PC-3 (cell line): ENCODE measurements at regions not wholly inside any gene's neighbourhood (a gene's known extent, or its start where the extent isn't known, plus 50 kb on each side); places are given as distances from the start of the nearest gene placed in this dataset.

Experiments
- ATAC-seq: fragments of 200-7000 bp; cut with Tn5 transposase; 2 replicates; pipeline ENCODE4 v1.9.1; 2020; ENCODE audit warnings: mild to moderate bottlenecking, moderate library complexity
- BruUV-seq: library from RNA; stranded (reverse); fragments of 400-500 nt; replicated peaks from 2 replicates; lab custom pipeline; 2021; lab: Mats Ljungman, UMichigan
- CTCF ChIA-PET: fragments of 300-600 bp; sonication (Branson Sonifier 250); formaldehyde crosslinking; loops from one replicate; lab custom pipeline; 2022; ENCODE audit warnings: antibody characterized with exemption; lab: Charles Lee
- POLR2A ChIA-PET: fragments of 300-600 bp; sonication (Branson Sonifier 250); formaldehyde crosslinking; loops from one replicate; lab custom pipeline; 2022; ENCODE audit warnings: antibody characterized with exemption; ENCODE audit not compliant: unreplicated experiment; lab: Charles Lee
- DNase-seq: peaks from one replicate; pipeline ENCODE4 v3.0.0-alpha.2; 2015
- H2AFZ ChIP-seq: fragments of 300-600 bp; sonication (generic); 2 replicates; pipeline ENCODE4 v1.6.0; 2016; ENCODE audit warnings: antibody characterized with exemption, low read length
- H3F3A ChIP-seq: fragments of 300-600 bp; sonication (generic); one replicate; pipeline ENCODE4 v1.6.0; 2017; ENCODE audit warnings: antibody characterized with exemption, low read length, control low read depth, mild to moderate bottlenecking; ENCODE audit not compliant: unreplicated experiment
- H3K27ac ChIP-seq: fragments of 300-600 bp; sonication (generic); 2 replicates; pipeline ENCODE4 v1.5.1; 2016; ENCODE audit warnings: mild to moderate bottlenecking, low read length
- H3K27me3 ChIP-seq: fragments of 300-600 bp; sonication (generic); 2 replicates; pipeline ENCODE4 v1.6.1; 2016; ENCODE audit warnings: low read length, mixed read lengths
- H3K36me3 ChIP-seq: fragments of 300-600 bp; sonication (generic); 2 replicates; pipeline ENCODE4 v1.6.1; 2016; ENCODE audit warnings: low read depth, mixed run types, low read length, mixed read lengths
- H3K4me1 ChIP-seq: fragments of 300-600 bp; sonication (generic); 2 replicates; pipeline ENCODE4 v1.5.1; 2016; ENCODE audit warnings: low read length; ENCODE audit not compliant: insufficient read depth
- H3K4me2 ChIP-seq: fragments of 300-600 bp; sonication (generic); 2 replicates; pipeline ENCODE4 v1.6.0; 2016; ENCODE audit warnings: low read length
- H3K4me3 ChIP-seq: fragments of 300-600 bp; sonication (generic); 2 replicates; pipeline ENCODE4 v1.5.1; 2016; ENCODE audit warnings: mild to moderate bottlenecking, low read length, mixed read lengths
- H3K79me2 ChIP-seq: fragments of 300-600 bp; sonication (generic); 2 replicates; pipeline ENCODE4 v1.6.1; 2017; ENCODE audit warnings: low read length, mixed read lengths
- H3K9ac ChIP-seq: fragments of 300-600 bp; sonication (generic); 2 replicates; pipeline ENCODE4 v1.6.0; 2016; ENCODE audit warnings: mild to moderate bottlenecking, low read length
- H3K9me2 ChIP-seq: fragments of 300-600 bp; sonication (generic); replicated peaks from 2 replicates; pipeline ENCODE4 v1.6.1; 2016; ENCODE audit warnings: mixed run types, low read length, mixed read lengths
- H3K9me3 ChIP-seq: fragments of 300-600 bp; sonication (generic); 2 replicates; pipeline ENCODE4 v1.6.1; 2016; ENCODE audit warnings: low read length, mixed read lengths
- H4K20me1 ChIP-seq: fragments of 300-600 bp; sonication (generic); 2 replicates; pipeline ENCODE4 v1.6.1; 2016; ENCODE audit warnings: low read length, mixed read lengths
- EZH2 ChIP-seq: fragments of 300-600 bp; sonication (generic); IDR thresholded peaks from one replicate; pipeline ENCODE4 v1.6.1; 2017; ENCODE audit warnings: antibody characterized with exemption, mild to moderate bottlenecking, low read length; ENCODE audit not compliant: unreplicated experiment
- EZH2phosphoT487 ChIP-seq: fragments of 300-600 bp; sonication (generic); IDR thresholded peaks from 2 replicates; pipeline ENCODE4 v1.6.1; 2018; ENCODE audit warnings: mild to moderate bottlenecking, antibody characterized with exemption, low read length, borderline replicate concordance
- intact Hi-C: fragments of 100-400 bp; cut with micrococcal nuclease; formaldehyde crosslinking; loops from 2 replicates; pipeline ENCODE4 v1.9.0; 2023
- TF ChIP-seq, protein P1 (sequence below): fragments of 300-600 bp; sonication (generic); conservative IDR thresholded peaks from 2 replicates; pipeline ENCODE4 v1.5.1; 2017; ENCODE audit warnings: antibody characterized with exemption, low read depth, mild to moderate bottlenecking, low read length

DNA sequence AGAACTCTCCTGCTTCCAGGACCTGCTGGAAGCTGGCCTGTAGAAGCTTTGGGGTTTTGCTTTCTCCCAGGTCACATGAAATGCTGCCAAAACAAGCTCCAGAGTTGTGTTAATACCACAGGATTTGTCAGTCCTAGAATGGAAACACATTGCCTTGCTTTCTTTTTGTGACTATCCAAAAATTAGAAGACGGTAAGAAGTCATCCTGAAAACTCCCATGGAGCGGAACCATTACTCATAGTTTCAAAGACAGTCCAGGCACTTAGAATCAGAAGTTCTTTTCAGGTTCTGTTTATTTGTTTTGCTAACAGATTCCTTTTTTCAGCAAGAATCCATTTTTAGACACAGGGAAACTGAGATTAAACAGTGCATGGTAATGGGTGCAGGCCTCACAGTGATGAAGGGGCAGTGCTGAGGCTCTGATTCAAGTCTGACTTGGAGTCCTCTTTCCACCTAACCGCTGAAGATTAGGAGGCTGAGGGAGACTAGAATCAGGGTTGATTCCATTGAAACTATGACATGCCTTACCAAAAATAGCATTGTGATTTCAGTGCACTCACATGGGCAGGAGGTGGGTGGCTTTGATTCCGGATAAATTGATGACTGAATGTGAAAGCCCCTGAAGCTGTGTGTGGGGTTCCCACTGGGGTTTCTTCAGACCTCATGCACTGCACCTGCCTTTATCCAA is 72.2 kb upstream of the NAA20 start:
- H3K79me2 ChIP-seq: no peaks in the 10 kb centered on the region
- H3K4me1 ChIP-seq: peaks cover 8% of the 10 kb centered on the region
- H3K27ac ChIP-seq: no peak overlapping the region
- H3K4me2 ChIP-seq: no peak overlapping the region
- DNase-seq (no peak), ATAC-seq (no peak)
- intact Hi-C loops: no loop called here
- TF ChIP-seq, protein P1, sequence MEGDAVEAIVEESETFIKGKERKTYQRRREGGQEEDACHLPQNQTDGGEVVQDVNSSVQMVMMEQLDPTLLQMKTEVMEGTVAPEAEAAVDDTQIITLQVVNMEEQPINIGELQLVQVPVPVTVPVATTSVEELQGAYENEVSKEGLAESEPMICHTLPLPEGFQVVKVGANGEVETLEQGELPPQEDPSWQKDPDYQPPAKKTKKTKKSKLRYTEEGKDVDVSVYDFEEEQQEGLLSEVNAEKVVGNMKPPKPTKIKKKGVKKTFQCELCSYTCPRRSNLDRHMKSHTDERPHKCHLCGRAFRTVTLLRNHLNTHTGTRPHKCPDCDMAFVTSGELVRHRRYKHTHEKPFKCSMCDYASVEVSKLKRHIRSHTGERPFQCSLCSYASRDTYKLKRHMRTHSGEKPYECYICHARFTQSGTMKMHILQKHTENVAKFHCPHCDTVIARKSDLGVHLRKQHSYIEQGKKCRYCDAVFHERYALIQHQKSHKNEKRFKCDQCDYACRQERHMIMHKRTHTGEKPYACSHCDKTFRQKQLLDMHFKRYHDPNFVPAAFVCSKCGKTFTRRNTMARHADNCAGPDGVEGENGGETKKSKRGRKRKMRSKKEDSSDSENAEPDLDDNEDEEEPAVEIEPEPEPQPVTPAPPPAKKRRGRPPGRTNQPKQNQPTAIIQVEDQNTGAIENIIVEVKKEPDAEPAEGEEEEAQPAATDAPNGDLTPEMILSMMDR: no peak
- no peak for TF ChIP-seq EZH2phosphoT487
- no peak for TF ChIP-seq EZH2
- POLR2A ChIA-PET: no interaction called here
- H3K9ac ChIP-seq: no peak overlapping the region
- H3K4me3 ChIP-seq: no peak overlapping the region
- no peak overlapping the region for H2AFZ ChIP-seq
- H3K9me3 ChIP-seq: no peaks in the 10 kb centered on the region
- H3F3A ChIP-seq: no peaks in the 10 kb centered on the region
- no peaks in the 10 kb centered on the region for H4K20me1 ChIP-seq
- 0 out of 2 replicates have a peak, but pooled peaks cover 3% of the 10 kb centered on the region for H3K36me3 ChIP-seq
- H3K9me2 ChIP-seq: no peaks in the 10 kb centered on the region
- no TSS peak for BruUV-seq
- H3K27me3 ChIP-seq: no peaks in the 10 kb centered on the region
- CTCF ChIA-PET: no interaction called here

DNA sequence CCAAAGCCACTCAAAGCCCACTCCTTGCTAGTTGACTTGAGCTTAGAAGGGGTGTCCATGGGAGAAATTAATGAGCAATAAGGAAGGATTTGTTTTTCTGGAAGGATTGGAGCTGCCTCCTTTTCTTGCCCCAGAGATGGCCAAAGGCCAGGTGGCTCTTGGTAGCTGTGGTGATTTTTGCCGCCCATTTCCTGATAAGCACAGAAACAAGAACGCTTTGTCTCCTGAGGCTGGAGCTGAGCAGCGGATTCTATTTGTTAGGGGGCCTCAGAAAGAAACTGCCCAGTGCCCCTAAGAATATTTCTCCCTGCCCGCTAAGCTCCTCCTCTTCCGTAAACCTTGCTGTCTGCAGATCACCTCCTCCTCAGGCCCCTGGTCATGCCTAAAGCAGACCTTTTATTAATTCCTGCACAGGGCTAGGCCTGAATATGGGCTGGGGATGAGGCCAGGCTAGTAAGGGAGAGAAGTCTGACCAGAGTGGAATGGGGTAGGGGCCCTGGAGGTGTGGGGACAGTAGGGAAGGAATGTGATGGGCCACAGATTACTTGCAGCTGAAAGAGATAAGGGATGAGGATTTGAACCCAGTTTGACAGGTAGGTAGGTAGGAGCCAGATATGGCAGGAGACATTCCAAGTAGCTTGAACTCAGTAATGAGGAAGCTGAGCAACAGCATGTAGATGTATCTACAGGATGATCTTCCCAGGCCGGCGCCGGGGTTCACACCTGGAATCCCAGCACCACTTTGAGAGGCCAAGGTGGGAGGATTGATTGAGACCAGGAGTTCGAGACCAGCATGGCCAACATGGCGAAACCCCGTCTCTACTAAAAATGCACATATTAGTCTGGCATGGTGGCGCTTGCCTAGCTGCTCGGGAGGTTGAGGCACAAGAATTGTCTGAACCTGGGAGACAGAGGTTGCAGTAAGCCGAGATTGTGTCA is 71.2 kb upstream of the NAA20 start:
- CTCF ChIA-PET: no interaction called here
- H4K20me1 ChIP-seq: no peaks in the 10 kb centered on the region
- H3K4me1 ChIP-seq: peaks cover 8% of the 10 kb centered on the region
- H3K27ac ChIP-seq: no peak overlapping the region
- no peaks in the 10 kb centered on the region for H3K79me2 ChIP-seq
- no peak overlapping the region for H2AFZ ChIP-seq
- POLR2A ChIA-PET: no interaction called here
- no peaks in the 10 kb centered on the region for H3K9me3 ChIP-seq
- BruUV-seq: no TSS peak
- H3K4me3 ChIP-seq: no peak overlapping the region
- no peaks in the 10 kb centered on the region for H3F3A ChIP-seq
- H3K27me3 ChIP-seq: no peaks in the 10 kb centered on the region
- H3K4me2 ChIP-seq: no peak overlapping the region
- TF ChIP-seq EZH2 (no peak), EZH2phosphoT487 (no peak)
- TF ChIP-seq, protein P1: no peak
- no peak for ATAC-seq
- no peaks in the 10 kb centered on the region for H3K36me3 ChIP-seq
- H3K9me2 ChIP-seq: no peaks in the 10 kb centered on the region
- no peak overlapping the region for H3K9ac ChIP-seq
- DNase-seq: no peak
- intact Hi-C loops: no loop called here
